ENCODE measurements at regions not wholly inside any gene's neighbourhood (a gene's known extent, or its start where the extent isn't known, plus 50 kb on each side); places are given as distances from the start of the nearest gene placed in this dataset.
A peak's percentile ranks its signal among the peaks of the same experiment; 100 is the strongest.

GRCh38 chr7:96612034-96612433 is 97.6 kb downstream of the SEM1 start:
- DNase-seq (ENCODE audit: low spot score), result no peak
- Histone ChIP-seq H3K9me3 (ENCODE audit: control insufficient read depth in 4 of 4, low read length in 3 of 4) (no peaks in the 10 kb centered on the region), H3K9ac (ENCODE audit: low read depth in 1 of 2, low read length in 2 of 2) (no peak overlapping the region), H3K36me3 (ENCODE audit: control insufficient read depth in 4 of 4, insufficient read depth in 3 of 4, low read depth in 1 of 4, low read length in 3 of 4) (no peaks in the 10 kb centered on the region), H3K4me1 (ENCODE audit: control insufficient read depth in 4 of 4, insufficient read depth in 4 of 4, low read length in 3 of 4) (no peaks in the 10 kb centered on the region), H3K4me3 (ENCODE audit: low read depth in 1 of 3, low read length in 3 of 3) (no peak overlapping the region), H3K27me3 (ENCODE audit: control insufficient read depth in 4 of 4, insufficient read depth in 4 of 4, low read length in 3 of 4) (no peaks in the 10 kb centered on the region), H3K27ac (ENCODE audit: low read depth in 1 of 2, low read length in 2 of 2) (no peak overlapping the region)
- no peak for TF ChIP-seq HNF4A (conservative IDR thresholded peaks at IDR 0.05)
- no peak for TF ChIP-seq HNF4G (IDR thresholded peaks at IDR 0.05)
- TF ChIP-seq FOXA2 (IDR thresholded peaks at IDR 0.05), result no peak
- TF ChIP-seq SP1 (IDR thresholded peaks at IDR 0.05), result no peak
- TF ChIP-seq REST (IDR thresholded peaks at IDR 0.05), result no peak
- TF ChIP-seq RXRA (IDR thresholded peaks at IDR 0.05), result no peak
- TF ChIP-seq TAF1 (conservative IDR thresholded peaks at IDR 0.05), result no peak
- 95% methylated on average over 1 of the region's 1 CpG for WGBS

GRCh38 chr7:96605045-96605716 is 104.5 kb downstream of the SEM1 start:
- Histone ChIP-seq H3K27me3 (ENCODE audit: control insufficient read depth in 4 of 4, insufficient read depth in 4 of 4, low read length in 3 of 4) (no peaks in the 10 kb centered on the region), H3K4me1 (ENCODE audit: control insufficient read depth in 4 of 4, insufficient read depth in 4 of 4, low read length in 3 of 4) (peaks cover 0 to 13% (median 6%) of the 10 kb centered on the region in 4 donors), H3K9me3 (ENCODE audit: control insufficient read depth in 4 of 4, low read length in 3 of 4) (no peaks in the 10 kb centered on the region), H3K36me3 (ENCODE audit: control insufficient read depth in 4 of 4, insufficient read depth in 3 of 4, low read depth in 1 of 4, low read length in 3 of 4) (no peaks in the 10 kb centered on the region), H3K4me3 (ENCODE audit: low read depth in 1 of 3, low read length in 3 of 3) (no peak overlapping the region), H3K27ac (ENCODE audit: low read depth in 1 of 2, low read length in 2 of 2) (no peak overlapping the region), H3K9ac (ENCODE audit: low read depth in 1 of 2, low read length in 2 of 2) (no peak overlapping the region)
- WGBS, result 39% methylated on average over 2 of the region's 2 CpGs
- no peak for DNase-seq (ENCODE audit: low spot score)
- no peak for TF ChIP-seq CTCF (IDR thresholded peaks at IDR 0.05; ENCODE audit: low read depth, low read length, missing input control)
- TF ChIP-seq ATF3 (IDR thresholded peaks at IDR 0.05), result no peak
- peak; percentile 75 to 85 for TF ChIP-seq RXRA (IDR thresholded peaks at IDR 0.05)
- peak; percentile 83 to 88 for TF ChIP-seq HNF4A (conservative IDR thresholded peaks at IDR 0.05)
- no peak for TF ChIP-seq GABPA (IDR thresholded peaks at IDR 0.05 in 1 of 2, conservative IDR thresholded peaks at IDR 0.05 in 1 of 2)
- peak; percentile 31 for TF ChIP-seq NR2F2 (IDR thresholded peaks at IDR 0.05)
- peak; percentile 54 for TF ChIP-seq REST (IDR thresholded peaks at IDR 0.05)
- no peak for TF ChIP-seq EGR1 (IDR thresholded peaks at IDR 0.05; ENCODE audit: low read depth in 2 of 2)
- TF ChIP-seq ZBTB33 (IDR thresholded peaks at IDR 0.05), result no peak
- peak; percentile 50 for TF ChIP-seq SP1 (IDR thresholded peaks at IDR 0.05)
- peak; percentile 14 for TF ChIP-seq FOXA1 (IDR thresholded peaks at IDR 0.05)
- peak; percentile 36 for TF ChIP-seq MAX (IDR thresholded peaks at IDR 0.05)
- peak; percentile 56 for TF ChIP-seq RAD21 (IDR thresholded peaks at IDR 0.05)
- peak; percentile 64 to 73 for TF ChIP-seq JUND (IDR thresholded peaks at IDR 0.05)
- peak; percentile 65 for TF ChIP-seq FOXA2 (IDR thresholded peaks at IDR 0.05)
- peak; percentile 59 for TF ChIP-seq HNF4G (IDR thresholded peaks at IDR 0.05)
- peak; percentile 44 for TF ChIP-seq YY1 (IDR thresholded peaks at IDR 0.05)
- TF ChIP-seq TAF1 (conservative IDR thresholded peaks at IDR 0.05), result no peak

Measured in liver (tissue), 8 donors.